Kidney tubule cell (primary cell): ENCODE measurements at regions not wholly inside any gene's neighbourhood (a gene's known extent, or its start where the extent isn't known, plus 50 kb on each side); places are given as distances from the start of the nearest gene placed in this dataset.
A peak's percentile ranks its signal among the peaks of the same experiment; 100 is the strongest.

ENCODE experiments used
- DNase-seq: peaks from one replicate; pipeline ENCODE4 v3.0.0-alpha.2; 2018; ENCODE audit warnings: low spot score

GRCh38 chr3:39748763-39749162 lies 60.6 kb upstream of the MYRIP start:
- peak; percentile 17 for DNase-seq

GRCh38 chr3:39750712-39751111 lies 58.7 kb upstream of the MYRIP start:
- DNase-seq, result no peak

- DNase-seq, result no peak
Observed at GRCh38 chr3:39751286-39751685, 58.1 kb upstream of the MYRIP start.

GRCh38 chr3:39752019-39752637 lies 57.3 kb upstream of the MYRIP start:
- DNase-seq, result peak; percentile 35

GRCh38 chr3:39752751-39753150 lies 56.7 kb upstream of the MYRIP start:
- peak; percentile 34 for DNase-seq

- DNase-seq, result no peak
Observed at GRCh38 chr3:39753391-39753790, 56.0 kb upstream of the MYRIP start.

GRCh38 chr3:39754549-39754948 lies 54.9 kb upstream of the MYRIP start:
- DNase-seq, result no peak

- no peak for DNase-seq
Observed at GRCh38 chr3:39755100-39755499, 54.3 kb upstream of the MYRIP start.

GRCh38 chr3:39757307-39757706 lies 52.1 kb upstream of the MYRIP start:
- DNase-seq, result peak; percentile 6
